HG02571 (cell line): ENCODE measurements at regions not wholly inside any gene's neighbourhood (a gene's known extent, or its start where the extent isn't known, plus 50 kb on each side); places are given as distances from the start of the nearest gene placed in this dataset.
"Not testable (repeated sequence)": the region's sequence is repeated elsewhere in the genome, so short reads cannot be mapped to it uniquely, and the experiment has no call there.

ENCODE experiments used
- ATAC-seq: cut with Tn5 transposase; IDR thresholded peaks from one replicate; pipeline ENCODE4 v1.9.1; 2021; ENCODE audit warnings: mild to moderate bottlenecking, moderate library complexity; ENCODE audit not compliant: unreplicated experiment

- no peak for ATAC-seq
Observed at GRCh38 chr13:65551208-65551607, 1678.9 kb downstream of the PCDH9 start.

GRCh38 chr13:65540175-65540574, 1690.0 kb downstream of the PCDH9 start:
- ATAC-seq = no peak

GRCh38 chr13:65535370-65535769, 1694.8 kb downstream of the PCDH9 start:
- no peak for ATAC-seq

- ATAC-seq = no peak
Observed at GRCh38 chr13:65532231-65532630, 1697.9 kb downstream of the PCDH9 start.

GRCh38 chr13:65530688-65531087, 1699.4 kb downstream of the PCDH9 start:
- ATAC-seq = no peak

- ATAC-seq = no peak
Observed at GRCh38 chr13:65529541-65529940, 1700.6 kb downstream of the PCDH9 start.

- ATAC-seq = no peak
Observed at GRCh38 chr13:65508745-65509144, 1721.4 kb downstream of the PCDH9 start.

GRCh38 chr13:65508338-65508737, 1721.8 kb downstream of the PCDH9 start:
- no peak for ATAC-seq

GRCh38 chr13:65505941-65506340, 1724.2 kb downstream of the PCDH9 start:
- ATAC-seq = no peak

GRCh38 chr13:65504213-65504612, 1725.9 kb downstream of the PCDH9 start:
- ATAC-seq = no peak

- no peak for ATAC-seq
Observed at GRCh38 chr13:65500481-65500880, 1729.7 kb downstream of the PCDH9 start.

- ATAC-seq = no peak
Observed at GRCh38 chr13:65499256-65499655, 1730.9 kb downstream of the PCDH9 start.

GRCh38 chr13:65497265-65497664, 1732.9 kb downstream of the PCDH9 start:
- no peak for ATAC-seq

- ATAC-seq = not testable (repeated sequence)
Observed at GRCh38 chr13:65490725-65491124, 1739.4 kb downstream of the PCDH9 start.

- ATAC-seq = no peak
Observed at GRCh38 chr13:65488606-65489005, 1741.5 kb downstream of the PCDH9 start.

GRCh38 chr13:65479692-65480091, 1750.4 kb downstream of the PCDH9 start:
- ATAC-seq = no peak

GRCh38 chr13:65473196-65473595, 1756.9 kb downstream of the PCDH9 start:
- ATAC-seq = no peak

- no peak for ATAC-seq
Observed at GRCh38 chr13:65472336-65472735, 1757.8 kb downstream of the PCDH9 start.

GRCh38 chr13:65470781-65471180, 1759.4 kb downstream of the PCDH9 start:
- ATAC-seq = no peak

- ATAC-seq = no peak
Observed at GRCh38 chr13:65468628-65469027, 1761.5 kb downstream of the PCDH9 start.

GRCh38 chr13:65461590-65461989, 1768.5 kb downstream of the PCDH9 start:
- ATAC-seq = no peak

- ATAC-seq = no peak
Observed at GRCh38 chr13:65460136-65460535, 1770.0 kb downstream of the PCDH9 start.

- no peak for ATAC-seq
Observed at GRCh38 chr13:65456150-65456912, 1773.8 kb downstream of the PCDH9 start.
